Urothelium cell line (cell line): ENCODE measurements at regions not wholly inside any gene's neighbourhood (a gene's known extent, or its start where the extent isn't known, plus 50 kb on each side); places are given as distances from the start of the nearest gene placed in this dataset.
"Not testable (repeated sequence)": the region's sequence is repeated elsewhere in the genome, so short reads cannot be mapped to it uniquely, and the experiment has no call there.

Experiments
- DNase-seq: peaks from one replicate; pipeline ENCODE4 v3.0.0; 2011; ENCODE audit warnings: low spot score, mixed read lengths
- FAIRE-seq: peaks from 2 replicates; lab custom pipeline; 2011; peaks lifted over from hg19 to GRCh38; lab: Jason Lieb, UNC

DNA sequence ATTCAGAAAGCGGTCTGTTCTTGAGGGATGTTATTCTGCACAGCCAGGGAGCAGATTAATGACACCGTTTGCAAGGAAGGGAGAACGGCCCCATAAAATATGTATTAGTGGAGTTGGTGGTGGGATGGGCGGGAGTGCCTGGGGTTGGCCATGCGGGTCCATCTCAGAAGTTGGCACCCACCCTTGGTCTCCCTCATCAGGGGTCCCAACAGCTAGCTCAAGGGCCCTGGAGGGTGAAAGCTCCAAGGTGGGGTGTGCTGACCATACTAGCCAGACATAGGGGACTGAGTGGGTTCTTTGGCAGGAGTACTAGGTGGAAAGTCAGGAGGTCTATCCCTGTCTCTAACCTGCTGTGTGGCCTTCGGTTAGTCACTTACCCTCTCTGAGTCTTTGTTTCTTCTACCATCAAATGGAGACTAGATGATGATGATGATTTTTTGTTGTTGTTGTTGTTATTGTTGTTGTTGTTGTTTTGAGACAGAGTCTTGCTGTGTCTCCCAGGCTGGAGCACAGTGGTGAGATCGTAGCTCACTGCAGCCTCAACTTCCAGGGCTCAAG, 83.2 kb upstream of the BRD7 start:
- FAIRE-seq (no peak), DNase-seq (no peak)

DNA sequence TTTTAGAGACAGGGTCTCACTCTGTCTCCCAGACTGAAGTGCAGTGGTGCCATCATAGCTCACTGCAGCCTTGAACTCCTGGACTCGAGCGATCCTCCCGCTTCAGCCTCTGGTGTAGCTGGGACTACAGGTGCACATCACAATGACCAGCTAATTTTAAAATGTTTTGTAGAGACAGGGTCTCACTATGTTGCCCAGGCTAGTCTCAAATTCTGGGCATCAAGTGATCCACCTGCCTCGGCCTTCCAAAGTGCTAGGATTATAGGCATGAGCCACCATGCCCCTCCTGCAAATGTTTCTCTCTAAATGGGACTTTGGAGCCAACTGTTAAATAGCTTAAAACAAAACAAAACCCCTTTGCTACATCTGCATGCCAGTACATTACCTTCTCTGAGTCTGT, 82.2 kb upstream of the BRD7 start:
- DNase-seq (no peak), FAIRE-seq (no peak)

DNA sequence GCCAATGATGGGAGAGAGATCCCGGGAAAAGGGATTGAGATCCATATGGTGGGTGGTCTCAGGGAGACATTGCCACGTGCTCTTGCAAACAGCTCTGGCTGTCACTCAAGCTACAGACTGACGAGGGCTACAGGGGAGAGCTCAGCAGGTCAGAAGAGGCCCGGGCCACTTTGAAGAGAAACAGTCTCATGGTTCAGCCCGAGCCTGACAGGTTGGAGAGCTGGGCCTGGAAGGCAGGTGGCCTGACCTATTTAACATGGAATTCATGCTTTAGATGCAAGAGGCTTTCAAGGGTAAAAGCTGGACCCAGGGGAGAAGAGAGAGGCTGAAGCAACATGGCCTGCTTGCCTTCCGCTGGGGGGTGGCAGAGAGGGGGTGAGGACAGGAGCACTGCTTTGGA, 81.0 kb upstream of the BRD7 start:
- no peak for FAIRE-seq
- no peak for DNase-seq

DNA sequence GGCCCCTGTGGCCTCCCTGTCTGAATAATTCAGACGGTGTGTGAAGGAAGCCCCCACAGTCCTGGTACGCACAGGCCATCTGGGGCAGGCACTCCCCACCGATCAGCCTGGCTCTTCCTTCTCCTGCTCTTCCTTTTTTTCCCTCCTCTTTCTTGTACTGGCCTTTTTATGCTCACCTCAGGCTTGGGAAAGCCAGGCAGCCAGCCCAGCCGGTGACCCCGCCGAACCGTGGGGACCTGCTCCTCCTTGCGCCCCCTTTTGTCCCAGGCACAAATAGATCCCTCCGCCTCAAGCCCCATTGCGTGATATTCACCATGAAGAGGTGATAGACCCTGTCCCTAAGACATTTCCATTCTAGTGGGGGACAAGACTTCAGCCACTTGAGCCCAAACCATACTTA, 80.2 kb upstream of the BRD7 start:
- DNase-seq (no peak), FAIRE-seq (no peak)

DNA sequence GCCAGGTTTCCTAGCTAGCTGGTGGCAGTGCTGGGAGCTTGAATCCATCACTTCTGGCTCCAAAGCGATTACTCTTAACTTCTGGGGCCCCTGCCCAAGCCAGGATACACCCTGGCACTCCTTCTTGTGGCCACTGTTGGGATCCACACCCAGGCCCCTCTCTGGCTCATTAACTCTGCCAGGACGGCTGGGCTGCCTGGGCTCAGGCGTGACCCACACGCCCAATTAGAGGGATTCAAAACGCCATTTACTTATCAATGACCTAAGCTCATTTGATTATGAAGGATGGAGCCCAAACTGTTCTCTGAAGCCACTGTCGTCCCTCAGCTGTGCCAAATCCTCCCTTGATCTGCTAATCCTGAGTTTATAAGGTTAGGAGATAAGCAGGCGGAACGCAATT, 79.7 kb upstream of the BRD7 start:
- DNase-seq = no peak
- FAIRE-seq = no peak

DNA sequence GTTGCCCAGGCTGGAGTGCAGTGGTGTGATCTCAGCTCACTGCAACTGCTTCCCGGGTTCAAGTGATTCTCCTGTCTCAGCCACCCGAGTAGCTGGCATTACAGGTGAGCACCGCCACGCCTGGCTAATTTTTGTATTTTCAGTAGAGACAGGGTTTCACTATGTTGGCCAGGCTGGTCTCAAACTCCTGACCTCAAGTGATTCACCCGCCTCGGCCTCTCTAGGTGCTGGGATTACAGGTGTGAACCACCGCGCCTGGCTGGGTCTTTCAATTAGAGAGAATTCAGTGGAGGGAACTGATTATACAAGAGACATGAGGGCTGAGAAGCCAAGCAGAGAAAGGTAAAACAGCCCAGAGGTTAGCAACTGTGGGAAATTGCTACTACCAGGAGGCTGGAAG, 78.6 kb upstream of the BRD7 start:
- not testable (repeated sequence) for FAIRE-seq, DNase-seq

DNA sequence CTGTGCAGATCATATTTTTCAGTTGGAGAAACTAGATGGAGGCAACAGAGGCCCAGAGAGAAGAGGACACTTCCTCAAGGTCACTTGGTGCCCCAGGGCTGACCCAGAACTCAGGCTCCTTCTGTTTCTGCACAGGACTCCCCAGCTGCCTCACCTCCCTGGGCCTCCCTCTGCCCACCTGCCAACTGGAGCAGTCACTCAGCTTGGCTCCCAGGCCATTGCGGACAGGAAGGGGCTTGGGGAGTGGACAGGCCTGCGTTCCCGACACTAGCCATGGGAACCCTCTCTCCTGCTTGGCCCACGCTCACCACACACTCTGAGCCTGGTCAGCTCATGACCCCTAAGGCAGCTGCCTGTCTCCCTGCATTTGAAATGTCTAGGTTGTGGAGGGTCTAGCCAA, 78.1 kb upstream of the BRD7 start:
- no peak for DNase-seq
- no peak for FAIRE-seq

DNA sequence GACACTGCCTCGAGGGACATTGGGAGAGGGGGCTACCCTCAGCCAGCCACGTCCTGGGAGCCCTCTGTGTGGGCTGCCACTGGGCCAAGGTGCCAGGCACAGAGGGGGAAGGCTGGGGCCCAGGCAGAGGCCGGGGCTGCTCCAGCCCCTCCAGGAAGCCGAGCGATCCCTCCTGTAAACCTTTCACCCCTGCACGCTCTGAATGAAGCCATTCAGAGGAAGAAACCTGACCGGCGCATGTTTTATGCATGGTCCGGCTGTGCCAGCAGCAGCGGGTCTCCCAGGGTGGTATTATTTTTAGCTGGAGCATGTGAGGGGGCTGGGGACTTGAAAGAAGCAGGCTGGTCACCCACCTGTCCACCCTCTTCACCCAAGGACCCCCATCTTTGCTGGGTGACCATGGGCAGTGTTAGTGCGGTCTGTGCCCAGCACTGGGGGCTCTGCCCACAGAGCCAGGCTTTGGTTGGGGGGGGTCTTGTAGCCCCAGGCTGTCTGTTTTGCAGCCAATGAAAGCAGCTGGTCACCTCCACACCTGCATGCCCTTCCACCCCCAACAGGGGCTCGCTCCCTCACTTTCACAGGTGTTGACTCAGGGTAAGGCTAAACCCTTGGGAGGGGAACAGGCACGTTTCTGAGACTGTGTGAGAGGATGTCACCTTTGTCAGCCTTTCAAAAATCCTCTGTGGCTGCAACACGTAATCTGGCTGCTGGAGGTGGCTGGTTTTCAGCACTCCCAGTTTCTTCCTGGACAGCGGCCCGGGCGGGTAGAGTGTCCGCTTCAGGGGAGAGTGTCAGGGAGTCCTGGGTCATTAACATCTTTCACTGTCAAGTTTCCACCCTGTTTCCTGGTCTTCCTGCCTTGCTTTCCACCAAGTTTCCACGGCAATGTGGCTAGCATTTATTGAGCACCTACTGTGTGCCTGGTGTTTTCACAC, 77.1 kb upstream of the BRD7 start:
- FAIRE-seq (no peak), DNase-seq (no peak)

DNA sequence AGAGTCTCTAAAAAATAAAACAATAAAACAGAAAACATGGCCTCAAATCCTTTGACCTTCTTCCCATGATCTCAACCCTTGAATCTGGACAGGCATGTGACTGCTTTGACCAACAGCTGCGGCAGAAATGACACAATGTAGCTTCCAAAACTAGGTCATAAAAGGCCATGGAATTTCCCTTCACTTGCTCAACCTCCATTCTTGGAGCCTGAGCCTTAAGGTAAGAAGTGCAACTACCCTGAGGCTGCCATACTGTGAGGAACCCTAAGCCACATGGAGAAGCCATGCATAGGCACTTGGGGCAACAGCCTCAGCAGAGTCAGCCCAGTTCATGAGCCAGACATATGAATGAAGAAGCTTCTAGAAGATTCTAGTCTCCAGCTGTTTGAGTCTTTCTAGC, 75.7 kb upstream of the BRD7 start:
- FAIRE-seq = no peak
- DNase-seq = no peak

DNA sequence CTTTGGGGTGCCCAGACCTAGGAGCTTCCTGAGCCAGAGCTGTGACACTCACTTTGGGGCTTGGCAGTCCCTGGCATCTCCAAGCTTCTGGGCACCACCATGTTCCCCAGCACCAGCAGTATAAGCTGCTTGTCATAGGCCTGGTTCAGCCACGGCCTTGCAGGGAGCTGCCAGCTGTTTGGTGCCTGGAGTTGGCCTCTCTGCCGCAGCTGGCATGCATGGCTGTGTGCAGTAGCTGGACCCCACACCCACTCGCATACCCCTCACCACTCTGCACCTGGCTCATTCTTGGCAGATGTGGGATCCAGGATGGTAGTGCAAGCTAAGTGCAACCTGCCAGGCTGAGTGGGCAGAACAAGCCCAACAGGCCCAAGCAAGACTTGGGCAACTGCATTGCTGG, 73.4 kb upstream of the BRD7 start:
- FAIRE-seq = no peak

DNA sequence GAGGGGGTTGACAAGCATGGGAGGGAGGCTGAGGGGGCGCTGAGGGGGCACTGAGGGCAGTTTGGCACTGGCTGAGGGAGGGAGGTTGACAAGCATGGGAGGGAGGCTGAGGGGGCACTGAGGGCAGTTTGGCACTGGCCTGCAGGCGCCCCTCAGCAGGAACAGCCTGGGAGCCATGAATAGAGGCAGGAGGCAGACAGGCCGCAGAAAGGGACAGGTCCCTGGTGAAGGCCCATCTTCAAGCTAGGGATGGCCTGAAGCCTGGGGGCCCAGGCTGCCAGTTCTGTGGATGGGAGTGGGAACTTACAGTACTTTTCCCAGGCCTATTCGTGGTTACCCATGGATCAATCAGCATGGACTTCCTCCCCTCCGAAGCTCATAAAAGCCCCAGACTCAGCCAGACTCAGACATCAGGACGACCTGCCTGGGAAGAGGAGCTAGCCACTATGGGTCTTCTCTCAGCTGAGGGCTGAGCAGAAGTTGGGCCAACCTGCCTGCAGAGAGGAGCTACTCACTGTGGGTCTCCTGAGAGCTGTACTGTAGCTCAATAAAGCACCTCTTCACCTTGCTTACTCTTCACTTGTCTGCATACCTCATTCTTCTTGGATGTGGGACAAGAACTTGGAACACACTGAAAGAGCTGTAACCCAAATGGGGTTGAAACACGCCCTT, 72.8 kb upstream of the BRD7 start:
- no peak for DNase-seq
- no peak for FAIRE-seq

More for the DNA sequence above, 73.4 kb upstream of the BRD7 start:
- no peak for DNase-seq

DNA sequence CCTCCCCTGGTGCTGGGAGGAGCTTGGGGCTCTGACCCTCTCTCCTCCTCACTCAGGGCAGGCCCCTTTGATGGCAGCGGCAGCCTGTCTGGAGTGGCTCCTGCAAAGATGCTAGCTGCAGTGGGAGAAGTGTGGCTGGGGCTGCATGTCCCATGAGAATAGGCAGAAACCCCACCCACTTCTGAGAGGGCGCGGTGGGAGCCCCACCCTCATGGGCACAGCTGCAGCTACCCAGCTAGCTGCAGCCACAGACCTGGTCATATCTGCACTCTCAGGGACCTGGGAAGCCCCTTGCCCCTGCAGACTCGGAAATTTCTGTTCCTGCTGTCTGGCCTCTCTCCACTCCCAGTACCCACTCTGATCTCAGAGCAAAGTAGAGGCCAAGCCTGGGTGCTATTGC, 72.2 kb upstream of the BRD7 start:
- DNase-seq (no peak), FAIRE-seq (no peak)

DNA sequence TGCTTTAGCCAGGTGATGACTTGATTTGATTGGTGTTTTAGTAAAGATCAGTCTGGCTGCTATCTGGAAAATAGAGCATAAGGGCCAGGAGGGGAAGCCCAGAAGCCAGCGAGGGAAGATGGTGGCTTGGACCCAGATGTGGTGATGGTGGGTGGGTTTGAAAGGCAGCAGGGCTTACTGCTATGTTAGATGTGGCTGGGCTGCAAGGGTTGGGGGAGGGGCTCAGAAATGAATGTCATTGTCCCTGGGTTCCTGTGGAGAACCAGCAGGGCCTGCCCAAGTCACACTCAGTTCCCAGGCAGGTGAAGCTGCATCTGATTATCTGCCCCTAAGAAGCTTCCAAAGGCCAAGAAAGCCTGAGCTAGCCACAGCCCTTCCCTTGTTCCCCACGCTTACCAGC, 71.7 kb upstream of the BRD7 start:
- no peak for FAIRE-seq
- no peak for DNase-seq

DNA sequence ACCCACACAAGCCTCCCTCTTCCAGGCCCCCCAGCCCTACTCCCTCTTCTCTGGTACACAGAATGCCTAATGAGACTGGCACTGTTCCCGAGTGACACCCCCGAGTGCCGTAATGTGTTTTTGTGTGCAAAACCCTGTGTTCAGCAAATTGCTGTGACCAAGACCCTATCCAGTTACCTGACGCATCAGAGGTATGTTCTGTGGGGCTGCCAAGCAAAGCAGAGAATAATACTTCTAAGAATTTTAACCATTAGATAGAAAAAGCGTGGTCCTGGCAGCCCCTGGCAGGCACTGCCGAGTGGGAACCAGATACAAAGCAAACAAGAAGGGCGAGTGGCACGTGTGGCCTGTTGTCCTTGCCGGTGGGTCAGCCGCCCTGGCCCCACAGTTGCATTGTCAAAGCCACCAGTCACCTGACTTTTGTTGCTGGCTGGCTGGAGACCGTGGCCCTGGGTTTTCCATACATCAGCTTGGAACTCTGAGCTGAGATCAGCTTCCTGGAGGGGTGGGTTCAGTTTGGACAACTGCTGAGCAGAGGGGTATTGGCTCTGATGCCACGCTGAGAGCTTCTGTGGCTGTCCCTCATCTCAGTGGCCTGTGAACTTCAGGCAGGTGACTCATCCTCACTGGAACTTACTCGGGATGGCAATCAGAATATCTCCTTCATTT, 69.1 kb upstream of the BRD7 start:
- DNase-seq (no peak), FAIRE-seq (no peak)

DNA sequence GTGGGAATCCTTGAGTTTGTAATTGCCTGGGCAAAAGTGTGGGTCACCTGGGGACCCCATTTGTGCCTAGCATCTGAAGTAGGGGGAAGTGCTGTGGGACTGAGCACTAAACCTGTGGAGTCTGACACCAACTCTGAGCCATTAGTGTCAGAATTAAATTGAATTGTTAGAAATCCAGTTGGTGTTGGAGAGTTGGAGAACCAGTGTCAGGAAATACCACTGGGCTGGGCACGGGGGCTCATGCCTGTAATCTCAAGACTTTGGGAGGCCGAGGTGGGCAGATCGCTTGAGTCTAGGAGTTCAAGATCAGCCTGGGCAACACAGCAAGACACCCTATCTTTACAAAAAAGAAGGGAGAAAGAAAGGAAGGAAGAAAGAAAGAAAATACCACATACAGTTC, 67.5 kb upstream of the BRD7 start:
- FAIRE-seq (no peak), DNase-seq (no peak)

DNA sequence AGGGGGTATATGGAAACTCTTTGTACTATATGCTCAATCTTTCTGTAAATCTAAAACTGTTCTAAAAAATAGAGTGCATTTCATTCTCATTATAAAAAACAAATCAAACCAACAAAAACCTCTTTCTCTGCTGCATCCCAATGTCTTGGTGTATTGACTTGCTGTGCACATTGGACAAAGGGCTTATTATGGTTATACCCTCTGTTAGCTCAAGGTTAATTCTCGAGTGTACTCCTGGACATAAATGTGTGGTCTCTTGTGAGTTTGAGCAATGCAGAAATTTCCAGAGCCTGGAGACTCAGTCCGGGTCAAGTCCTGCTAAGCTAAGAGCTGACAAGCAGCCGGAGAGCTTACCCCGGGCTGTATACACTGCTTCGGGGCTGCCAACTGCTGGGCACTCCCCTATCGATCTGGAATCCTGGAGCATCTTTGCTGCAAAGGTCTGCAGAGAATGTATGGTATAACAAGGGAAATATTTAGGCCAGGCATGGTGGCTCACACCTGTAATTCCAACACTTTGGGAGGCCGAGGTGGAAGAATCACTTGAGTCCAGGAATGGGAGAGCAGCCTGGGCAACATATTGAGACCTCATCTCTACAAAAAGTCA, 66.2 kb upstream of the BRD7 start:
- DNase-seq (no peak), FAIRE-seq (no peak)

DNA sequence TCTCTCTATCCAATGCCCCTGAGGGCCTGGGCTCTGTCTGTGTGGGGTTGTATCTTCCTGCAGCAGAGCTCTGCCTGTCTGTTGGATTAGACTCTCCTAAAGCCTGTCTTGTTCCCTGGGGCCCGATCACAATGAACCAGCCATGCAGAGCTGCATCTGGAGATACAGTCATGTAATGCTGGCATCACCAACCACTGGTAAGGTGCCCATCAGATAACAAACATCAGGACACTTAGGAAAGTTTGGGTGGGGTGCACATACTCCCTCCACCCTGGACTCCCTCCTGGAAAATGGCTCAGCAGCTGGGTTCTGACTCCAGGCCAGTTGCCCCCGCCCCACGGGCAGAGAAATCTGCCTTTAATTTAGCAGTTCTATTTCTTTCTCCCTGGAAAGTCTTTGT, 61.3 kb upstream of the BRD7 start:
- FAIRE-seq (no peak), DNase-seq (no peak)

DNA sequence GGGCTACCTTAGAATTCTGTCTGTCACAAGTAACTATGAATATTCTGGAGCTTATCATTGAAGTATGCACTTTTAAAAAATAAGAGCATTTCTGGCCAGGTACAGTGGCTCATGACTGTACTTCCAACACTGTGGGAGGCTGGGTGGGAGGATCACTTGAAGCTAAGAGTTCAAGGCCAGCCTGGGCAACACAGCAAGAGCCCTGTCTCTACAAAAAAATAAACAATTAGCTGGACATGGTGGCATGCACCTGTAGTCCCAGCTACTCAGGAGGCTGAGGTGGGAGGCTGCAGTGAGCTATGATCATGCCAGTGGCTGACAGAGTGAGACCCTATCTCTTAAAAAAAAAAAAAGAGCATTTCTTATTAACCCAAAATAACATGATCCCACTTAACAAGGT, 60.0 kb upstream of the BRD7 start:
- FAIRE-seq = no peak
- DNase-seq = no peak

DNA sequence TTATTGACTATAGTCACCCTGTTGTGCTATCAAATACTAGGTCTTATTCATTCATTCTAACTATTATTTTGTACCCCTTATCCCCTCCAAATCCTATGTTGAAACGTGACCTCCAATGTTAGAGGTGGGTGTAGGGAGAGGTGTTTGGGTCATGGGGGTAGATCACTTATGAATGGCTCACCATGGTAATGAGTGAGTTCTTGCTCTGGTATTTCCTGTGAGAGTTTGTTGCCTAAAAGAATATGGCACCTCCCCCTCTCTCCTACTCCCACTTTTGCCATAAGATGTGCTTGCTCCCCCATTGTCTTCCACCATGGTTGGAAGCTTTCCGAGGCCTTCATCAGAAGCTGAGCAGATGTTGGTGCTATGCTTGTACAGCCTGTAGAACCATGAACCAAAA, 59.3 kb upstream of the BRD7 start:
- DNase-seq = no peak
- no peak for FAIRE-seq

DNA sequence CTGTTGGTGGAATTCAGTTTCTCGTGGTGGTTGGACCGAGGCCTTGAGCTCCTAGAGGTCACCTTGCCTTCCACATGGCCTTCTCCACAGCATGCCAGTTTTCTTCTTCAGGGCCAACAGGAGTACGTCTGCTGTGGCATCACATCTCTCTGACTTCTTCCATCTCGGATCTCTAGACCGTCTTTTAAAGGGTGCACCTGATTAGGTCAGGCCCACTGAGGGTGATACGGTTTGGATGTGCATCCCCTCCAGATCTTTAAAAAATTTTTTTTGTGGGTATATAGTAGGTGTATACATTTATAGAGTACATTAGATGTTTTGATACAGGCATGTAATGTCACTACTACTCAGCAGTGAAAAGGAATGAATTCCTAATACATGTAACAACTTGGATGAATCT, 58.3 kb upstream of the BRD7 start:
- DNase-seq = no peak
- no peak for FAIRE-seq

DNA sequence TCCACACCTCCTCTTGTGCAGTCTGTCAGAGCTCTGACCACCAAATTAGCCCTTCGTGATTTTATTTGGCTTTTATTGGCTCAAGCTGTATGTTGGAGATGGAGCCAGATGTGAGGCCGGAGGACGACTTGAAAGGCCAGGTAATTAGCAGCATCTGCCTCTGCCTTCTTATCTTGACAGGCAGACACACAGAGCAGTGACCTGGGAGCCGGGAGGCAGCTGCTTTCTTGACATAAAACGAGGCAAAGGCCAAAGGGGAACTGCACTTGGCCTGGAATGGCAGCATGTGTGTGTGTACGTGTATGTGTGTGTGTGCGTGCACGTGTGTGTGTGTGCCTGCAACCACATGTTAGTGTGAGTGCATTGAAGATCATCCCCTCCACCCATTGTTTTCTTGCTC, 56.9 kb upstream of the BRD7 start:
- no peak for FAIRE-seq
- DNase-seq = no peak
